GM21423 (cell line): ENCODE measurements at regions not wholly inside any gene's neighbourhood (a gene's known extent, or its start where the extent isn't known, plus 50 kb on each side); places are given as distances from the start of the nearest gene placed in this dataset.
"Not testable (repeated sequence)": the region's sequence is repeated elsewhere in the genome, so short reads cannot be mapped to it uniquely, and the experiment has no call there.

Experiments used
- ATAC-seq: cut with Tn5 transposase; IDR thresholded peaks from one replicate; pipeline ENCODE4 v1.9.1; 2021; ENCODE audit warnings: mild to moderate bottlenecking, moderate library complexity; ENCODE audit not compliant: unreplicated experiment

DNA sequence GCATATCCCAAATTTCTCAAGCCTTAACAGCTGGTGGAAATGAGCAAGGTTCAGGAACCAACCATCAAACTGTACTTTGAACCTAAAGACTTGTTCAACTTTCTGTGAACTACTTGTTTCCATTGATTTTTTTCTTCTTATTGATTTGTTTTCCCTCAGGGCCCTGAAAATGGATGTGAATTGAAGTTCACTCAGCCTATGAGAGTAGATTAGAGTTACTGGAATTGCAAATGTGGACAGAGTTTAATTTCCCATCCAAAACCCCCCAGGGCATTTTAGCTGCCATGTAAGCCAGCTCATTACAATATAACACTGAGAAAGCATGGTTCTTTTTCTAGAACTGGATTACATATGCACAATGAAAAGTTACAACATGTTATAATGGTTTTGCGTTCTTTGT is 1105.7 kb downstream of the REEP3 start:
- ATAC-seq, result no peak

- ATAC-seq, result no peak
These were observed 1109.3 kb downstream of the REEP3 start for GRCh38 chr10:64630534-64630933.

DNA sequence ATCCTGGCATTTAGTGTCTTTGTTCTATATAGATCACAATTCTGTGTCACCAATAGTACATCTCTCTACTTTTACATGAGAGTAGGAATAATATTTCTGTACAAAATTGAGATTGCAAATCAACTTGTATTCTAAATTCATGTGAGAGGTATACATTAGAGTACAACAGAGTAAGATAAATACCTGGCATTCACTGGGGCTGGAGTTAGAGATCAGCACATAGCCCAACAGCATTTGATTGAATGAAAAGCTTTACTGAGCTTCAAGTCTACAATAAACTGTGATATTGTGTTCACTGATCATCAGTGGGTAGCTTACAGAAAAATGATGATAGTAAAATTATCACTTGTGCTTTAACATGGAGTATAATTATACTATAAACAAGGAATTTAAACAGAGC is 1114.7 kb downstream of the REEP3 start:
- ATAC-seq, result no peak

DNA sequence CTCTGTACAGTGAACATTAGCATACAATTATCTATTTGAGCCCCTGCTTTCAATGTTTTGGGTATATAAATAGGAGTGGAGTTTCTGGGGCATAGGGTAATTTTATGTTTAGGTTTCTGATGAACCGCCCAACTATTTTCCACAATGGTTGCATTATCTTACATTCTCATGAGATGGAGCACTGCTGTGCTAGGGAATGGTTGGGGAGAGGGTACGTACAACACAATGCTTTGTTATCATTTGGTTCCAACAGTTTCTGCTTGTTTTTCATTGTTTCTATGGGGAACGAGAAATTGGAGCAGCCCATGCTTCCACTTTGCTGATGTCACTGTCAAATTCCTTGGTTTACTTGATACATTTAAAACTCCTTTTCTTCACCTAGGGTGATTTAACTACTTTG is 1115.3 kb downstream of the REEP3 start:
- no peak for ATAC-seq

DNA sequence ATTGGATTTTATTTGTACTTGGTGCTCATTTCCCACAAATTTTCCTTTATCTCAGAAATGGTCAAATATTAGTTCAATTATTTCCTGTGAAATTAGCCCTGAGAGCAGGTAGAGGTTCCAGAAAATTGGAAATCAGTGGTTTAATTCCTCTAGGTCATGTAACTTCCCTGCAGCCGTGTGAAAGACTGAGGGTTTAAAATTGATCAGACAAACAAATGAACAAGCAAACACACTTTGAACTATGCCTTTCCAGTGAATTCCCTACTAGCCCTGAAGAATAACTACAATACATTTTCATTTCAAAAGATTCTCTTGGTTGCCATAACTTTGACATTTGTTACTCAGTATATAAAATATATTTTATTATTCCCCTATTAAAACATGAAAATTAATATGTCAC is 1116.7 kb downstream of the REEP3 start:
- ATAC-seq, result no peak

DNA sequence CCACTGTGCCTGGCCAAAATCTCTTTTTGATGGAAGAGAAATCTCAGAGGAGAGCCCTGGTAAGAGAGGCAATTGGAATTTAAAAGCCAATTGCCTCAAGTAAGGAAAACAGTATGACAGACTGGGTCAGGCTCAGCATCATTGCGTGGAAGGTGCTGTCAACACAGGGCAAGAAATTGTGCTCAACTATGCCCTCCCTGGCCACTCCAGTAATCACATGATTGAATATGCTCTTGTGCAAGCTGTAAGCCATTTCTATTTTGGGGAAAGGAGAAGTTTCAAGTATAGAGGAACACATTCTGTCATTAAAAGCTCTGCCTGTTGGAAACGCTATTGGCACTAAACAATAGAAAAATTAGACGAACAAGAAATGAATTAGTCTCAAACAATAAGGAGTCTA is 1127.7 kb downstream of the REEP3 start:
- ATAC-seq, result no peak

GRCh38 chr10:64658528-64658927 is 1137.3 kb downstream of the REEP3 start:
- no peak for ATAC-seq

GRCh38 chr10:64659311-64659710 is 1138.1 kb downstream of the REEP3 start:
- no peak for ATAC-seq

DNA sequence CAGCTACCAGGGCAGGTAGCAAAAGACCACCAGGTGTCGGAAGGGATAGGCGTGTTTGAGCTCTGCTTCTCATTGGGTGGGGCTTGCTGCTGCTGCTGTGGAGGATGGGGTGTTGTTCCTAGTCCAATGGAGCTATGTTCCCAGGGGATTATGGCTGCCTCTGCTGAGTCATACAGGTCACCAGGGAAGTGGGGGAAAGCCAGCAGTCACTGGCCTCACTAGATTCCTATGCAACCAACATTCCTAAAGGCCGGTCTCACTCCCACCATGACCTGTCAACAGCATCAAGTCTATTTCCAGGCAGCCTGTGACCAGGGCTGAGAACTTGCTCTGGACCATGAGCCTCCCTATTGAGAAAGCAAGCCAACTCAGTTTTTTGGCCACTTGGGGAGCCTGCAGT is 1160.8 kb downstream of the REEP3 start:
- ATAC-seq, result no peak

GRCh38 chr10:64690194-64690593 is 1169.0 kb downstream of the REEP3 start:
- ATAC-seq, result no peak

DNA sequence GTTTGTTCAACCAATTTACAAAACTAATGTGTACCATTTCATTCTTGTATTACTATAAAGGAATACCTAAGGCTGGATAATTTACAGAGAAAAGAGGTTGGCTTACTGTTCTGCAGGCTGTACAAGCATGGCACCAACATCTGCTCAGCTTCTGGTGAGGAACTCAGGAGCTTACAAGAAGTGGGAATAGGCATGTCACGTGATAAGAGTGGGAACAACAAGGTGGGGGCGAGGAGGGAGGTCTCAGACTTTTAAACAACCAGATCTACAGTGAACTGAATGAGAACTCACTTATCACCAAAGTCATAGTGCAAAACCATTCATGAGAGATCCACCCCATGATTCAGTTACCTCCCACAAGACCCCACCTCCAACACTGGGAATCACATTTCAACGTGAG is 1178.0 kb downstream of the REEP3 start:
- ATAC-seq, result no peak

DNA sequence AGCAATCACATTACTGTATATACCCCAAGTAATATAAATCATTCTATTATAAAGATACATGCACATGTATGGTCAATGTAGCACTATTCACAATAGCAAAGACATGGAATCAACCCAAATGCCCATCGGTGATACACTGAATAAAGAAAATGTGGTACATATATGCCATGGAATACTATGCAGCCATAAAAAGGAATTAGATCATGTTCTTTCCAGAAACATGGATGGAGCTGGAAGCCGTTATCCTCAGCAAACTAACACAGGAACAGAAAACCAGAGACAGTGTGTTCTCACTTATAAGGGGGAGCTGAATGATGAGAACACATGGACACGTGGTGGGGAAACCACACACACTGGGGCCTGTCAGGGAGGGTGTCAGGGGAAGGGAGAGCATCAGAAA is 1180.9 kb downstream of the REEP3 start:
- not testable (repeated sequence) for ATAC-seq

DNA sequence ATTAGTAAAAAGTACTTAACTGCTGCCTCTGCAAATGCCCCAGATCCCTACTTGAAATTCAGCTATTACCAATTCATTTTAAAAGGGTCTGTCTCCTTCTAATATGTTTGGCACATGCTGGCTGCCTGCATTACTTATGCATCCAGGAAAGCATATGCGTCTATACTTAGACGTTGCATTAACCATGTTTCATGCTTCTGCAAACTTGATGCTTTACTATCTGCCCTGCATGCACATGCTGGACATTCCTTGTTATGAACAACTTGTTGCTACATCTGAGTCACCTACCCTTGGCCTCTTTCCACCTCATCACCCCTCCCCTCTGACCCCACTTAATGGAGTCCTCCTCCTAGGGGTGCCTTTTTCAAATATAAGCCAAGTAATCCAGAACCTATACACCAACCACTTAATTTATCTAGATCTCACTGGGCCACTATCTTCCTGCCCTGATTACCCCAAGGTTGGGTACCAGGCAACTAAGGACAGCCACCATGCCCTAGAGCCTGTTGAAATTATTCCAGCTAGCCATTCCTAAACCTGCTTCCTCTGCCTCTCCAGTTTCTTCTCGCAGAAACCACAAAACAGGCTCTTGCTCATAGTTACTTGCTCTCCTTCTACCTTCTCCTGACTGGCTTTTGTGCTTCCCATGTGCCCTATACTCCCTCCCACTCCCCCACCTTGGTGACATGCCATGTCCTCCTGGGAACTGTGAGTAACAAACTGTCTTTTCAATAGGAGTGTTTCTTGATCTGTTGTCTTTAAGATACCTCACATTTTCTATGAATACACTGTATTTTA is 1187.9 kb downstream of the REEP3 start:
- ATAC-seq, result no peak

GRCh38 chr10:64726466-64726865 is 1205.3 kb downstream of the REEP3 start:
- ATAC-seq, result no peak

DNA sequence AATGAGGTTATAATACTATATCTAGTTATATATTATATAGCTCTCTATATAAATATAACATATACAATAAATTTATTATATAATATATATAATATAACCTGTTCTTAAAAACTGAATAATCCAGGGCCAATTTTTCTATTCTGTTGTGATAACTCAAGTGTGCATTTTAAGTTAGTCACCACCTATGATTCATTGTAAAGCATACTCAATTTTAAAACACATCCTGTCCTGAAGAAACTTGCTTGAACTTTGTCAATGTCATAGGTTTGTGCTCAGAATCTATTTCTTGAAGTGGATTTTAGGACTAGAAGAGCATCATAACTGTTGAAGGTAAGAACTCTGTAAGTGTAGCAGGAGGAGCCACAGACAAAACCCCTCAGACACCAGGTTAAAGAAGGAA is 1209.8 kb downstream of the REEP3 start:
- no peak for ATAC-seq

GRCh38 chr10:64732372-64732957 is 1211.3 kb downstream of the REEP3 start:
- ATAC-seq, result no peak

- no peak for ATAC-seq
These were observed 1212.8 kb downstream of the REEP3 start for GRCh38 chr10:64733980-64734379.

DNA sequence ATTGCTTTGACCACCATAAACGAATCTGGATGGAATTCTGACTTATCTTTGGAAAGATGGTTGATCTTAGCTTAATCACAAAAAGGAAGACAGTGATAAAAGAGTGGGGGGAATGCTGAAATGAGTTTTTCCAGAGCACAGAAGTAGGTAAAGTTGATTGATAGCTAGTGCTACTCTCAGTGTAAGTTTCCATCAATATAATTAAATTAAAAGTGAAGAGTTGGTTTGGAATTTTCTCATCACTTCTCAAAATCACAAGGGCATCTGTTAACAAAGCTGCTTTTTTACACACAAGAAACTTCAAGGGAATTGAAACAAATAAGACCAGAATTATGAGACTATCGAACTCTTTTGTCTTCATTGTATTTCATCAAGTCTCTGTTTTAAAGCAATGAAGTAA is 1217.3 kb downstream of the REEP3 start:
- no peak for ATAC-seq

- ATAC-seq, result no peak
These were observed 1224.4 kb downstream of the REEP3 start for GRCh38 chr10:64745565-64745964.

GRCh38 chr10:64750672-64751071 is 1229.5 kb downstream of the REEP3 start:
- ATAC-seq, result no peak

- ATAC-seq, result no peak
These were observed 1232.3 kb downstream of the REEP3 start for GRCh38 chr10:64753516-64753915.

DNA sequence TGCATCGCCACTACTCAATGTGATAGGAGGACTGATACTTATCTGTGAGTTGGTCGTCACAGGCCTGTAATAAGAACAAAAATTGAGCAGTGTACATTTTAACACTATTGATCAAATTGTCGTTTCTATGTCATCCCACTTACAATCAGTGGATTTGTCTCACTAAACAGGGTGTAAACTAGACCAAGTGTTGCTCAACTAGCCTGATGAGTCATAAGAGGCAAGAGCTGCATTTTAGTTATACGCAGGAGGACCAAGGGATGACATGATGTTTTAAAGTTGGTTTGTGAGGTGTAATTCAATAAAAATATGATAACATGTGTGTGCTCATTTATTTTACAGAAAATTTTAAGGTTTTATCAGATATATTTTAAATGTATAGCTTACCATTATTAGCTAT is 1239.2 kb downstream of the REEP3 start:
- ATAC-seq, result no peak

DNA sequence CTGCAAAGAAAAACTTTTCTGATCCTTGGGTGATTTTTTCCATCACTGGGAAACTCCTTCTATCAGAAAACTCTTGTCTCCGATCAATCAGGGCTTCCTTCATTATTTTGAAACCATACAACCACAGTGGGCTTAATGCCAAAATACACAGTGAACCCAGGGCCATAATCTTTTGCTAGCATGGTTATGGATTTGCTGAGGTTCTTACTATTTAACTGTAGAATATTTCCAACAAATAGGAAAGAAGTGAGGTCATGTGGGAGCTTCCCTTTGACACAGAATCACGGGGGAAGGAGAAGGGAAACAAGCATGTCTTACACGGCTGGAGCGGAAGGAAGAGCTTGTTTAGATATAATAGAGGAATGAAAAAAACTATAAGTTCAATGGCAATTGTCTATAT is 1241.7 kb downstream of the REEP3 start:
- no peak for ATAC-seq
